Uterus (tissue), 3 donors: ENCODE measurements at regions not wholly inside any gene's neighbourhood (a gene's known extent, or its start where the extent isn't known, plus 50 kb on each side); places are given as distances from the start of the nearest gene placed in this dataset.

ENCODE experiments used
- DNase-seq, 2 donors: peaks; one replicate each; pipeline ENCODE4 v3.0.0-alpha.2; 2019 to 2020
- H3K27ac ChIP-seq, 2 donors: fragments of 200-600 bp; sonication (generic); 1 replicate in 1 of 2; 2 replicates in 1 of 2; pipeline ENCODE4 v1.5.1; 2016 to 2018
- H3K27me3 ChIP-seq, 2 donors: fragments of 200-600 bp; sonication (generic); one replicate each; pipeline ENCODE4 v1.5.1; 2018 to 2019; ENCODE audit warnings: control low read depth in 1 of 2
- H3K36me3 ChIP-seq, 2 donors: fragments of 200-600 bp; sonication (generic); one replicate each; pipeline ENCODE4 v1.5.1; 2019; ENCODE audit warnings: control low read depth in 1 of 2
- H3K4me1 ChIP-seq, 2 donors: fragments of 200-600 bp; sonication (generic); one replicate each; pipeline ENCODE4 v1.5.1; 2018 to 2019; ENCODE audit warnings: control low read depth in 1 of 2
- H3K4me3 ChIP-seq, 2 donors: fragments of 200-600 bp; sonication (generic); 1 replicate in 1 of 2; 2 replicates in 1 of 2; pipeline ENCODE4 v1.5.1; 2018 to 2019; ENCODE audit warnings: mild to moderate bottlenecking in 1 of 2
- H3K9me3 ChIP-seq, 2 donors: fragments of 200-600 bp; sonication (generic); one replicate each; pipeline ENCODE4 v1.5.1; 2019; ENCODE audit warnings: control low read depth in 1 of 2
- CTCF ChIP-seq, 4 experiments: fragments of 200-600 bp in 2 of 4; fragments of 450-650 bp in 2 of 4; sonication (generic) in 2 of 4; IDR thresholded peaks; one replicate each; pipeline ENCODE4 v1.5.1; 2016 to 2019; ENCODE audit warnings: antibody characterized with exemption in 4 of 4, mild to moderate bottlenecking in 2 of 4, moderate library complexity in 1 of 4
- POLR2A ChIP-seq, 2 donors: fragments of 450-650 bp; IDR thresholded peaks; one replicate each; pipeline ENCODE4 v1.6.1; 2016; ENCODE audit warnings: antibody characterized with exemption in 2 of 2, mild to moderate bottlenecking in 1 of 2, moderate library complexity in 1 of 2
- intact Hi-C: fragments of 100-400 bp; cut with DNase I; formaldehyde crosslinking; loops from one replicate; pipeline ENCODE4 v1.15.1; 2023; ENCODE audit warnings: low total_unique reads
- donor health status: DM: yes; HTN: yes; CAD: no.

DNA sequence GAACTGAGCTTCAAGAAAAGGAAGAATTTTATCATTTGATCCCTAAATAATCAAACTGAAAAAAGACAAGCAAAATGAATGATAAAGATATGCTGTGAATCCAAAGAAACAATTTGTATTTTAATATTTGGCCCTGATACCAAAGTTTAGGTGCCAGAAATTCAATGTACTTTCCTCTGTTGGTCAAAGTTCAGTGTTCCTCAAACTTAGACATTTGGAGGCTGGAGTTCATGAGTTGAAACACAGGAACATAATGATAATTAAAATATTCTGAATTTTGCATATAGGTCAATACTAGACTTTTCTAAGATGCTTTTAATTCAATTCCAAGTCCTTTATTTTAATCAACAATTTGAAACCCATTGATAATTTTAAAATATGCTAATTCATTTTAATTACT is 1007.7 kb upstream of the ATXN7L3B start:
- Histone ChIP-seq H3K36me3 (no peaks in the 10 kb centered on the region), H3K4me1 (no peaks in the 10 kb centered on the region), H3K27ac (no peak overlapping the region), H3K27me3 (no peaks in the 10 kb centered on the region), H3K9me3 (no peaks in the 10 kb centered on the region), H3K4me3 (no peak overlapping the region)
- TF ChIP-seq CTCF (IDR thresholded peaks at IDR 0.05), result no peak
- no peak for TF ChIP-seq POLR2A (IDR thresholded peaks at IDR 0.05)
- intact Hi-C loops, result no loop called here
- DNase-seq, result no peak

- TF ChIP-seq CTCF (IDR thresholded peaks at IDR 0.05) (no peak), POLR2A (IDR thresholded peaks at IDR 0.05) (no peak)
- no peak overlapping the region for H3K4me3 ChIP-seq
- H3K27me3 ChIP-seq, result no peaks in the 10 kb centered on the region
- intact Hi-C loops, result no loop called here
- no peaks in the 10 kb centered on the region for H3K9me3 ChIP-seq
- H3K27ac ChIP-seq, result no peak overlapping the region
- H3K36me3 ChIP-seq, result no peaks in the 10 kb centered on the region
- DNase-seq, result no peak
- H3K4me1 ChIP-seq, result no peaks in the 10 kb centered on the region
Measured at GRCh38 chr12:73531752-73532151, 1005.9 kb upstream of the ATXN7L3B start.

DNA sequence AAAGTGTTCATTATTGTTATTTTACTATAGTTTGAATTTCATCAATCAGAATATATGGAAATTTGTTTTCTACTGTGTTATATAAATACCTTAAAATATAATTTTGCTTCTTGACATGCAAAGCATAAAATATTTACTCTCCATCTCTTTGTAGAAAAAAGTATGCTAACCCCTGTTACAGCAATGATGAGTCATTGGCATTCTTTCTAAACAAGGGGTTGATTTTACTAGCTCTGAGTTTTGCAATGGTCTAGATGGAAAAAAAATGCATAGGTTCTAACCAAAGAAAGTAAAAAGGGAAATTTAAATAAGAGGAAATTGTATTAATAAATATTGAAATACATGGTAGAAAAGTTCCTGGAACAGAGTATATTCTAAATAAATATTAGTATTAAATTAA is 990.2 kb upstream of the ATXN7L3B start:
- intact Hi-C loops, result no loop called here
- no peak for TF ChIP-seq POLR2A (IDR thresholded peaks at IDR 0.05)
- no peak for TF ChIP-seq CTCF (IDR thresholded peaks at IDR 0.05)
- DNase-seq, result no peak
- Histone ChIP-seq H3K4me3 (no peak overlapping the region), H3K27ac (no peak overlapping the region), H3K4me1 (no peaks in the 10 kb centered on the region), H3K36me3 (peaks cover 0 to 3% of the 10 kb centered on the region in 2 donors), H3K27me3 (no peaks in the 10 kb centered on the region), H3K9me3 (no peaks in the 10 kb centered on the region)

GRCh38 chr12:73585136-73585535 is 952.5 kb upstream of the ATXN7L3B start:
- no peaks in the 10 kb centered on the region for H3K36me3 ChIP-seq
- intact Hi-C loops, result no loop called here
- DNase-seq, result no peak
- H3K4me1 ChIP-seq, result no peaks in the 10 kb centered on the region
- H3K27ac ChIP-seq, result no peak overlapping the region
- H3K4me3 ChIP-seq, result no peak overlapping the region
- no peaks in the 10 kb centered on the region for H3K27me3 ChIP-seq
- no peaks in the 10 kb centered on the region for H3K9me3 ChIP-seq
- TF ChIP-seq POLR2A (IDR thresholded peaks at IDR 0.05) (no peak), CTCF (IDR thresholded peaks at IDR 0.05) (no peak)

DNA sequence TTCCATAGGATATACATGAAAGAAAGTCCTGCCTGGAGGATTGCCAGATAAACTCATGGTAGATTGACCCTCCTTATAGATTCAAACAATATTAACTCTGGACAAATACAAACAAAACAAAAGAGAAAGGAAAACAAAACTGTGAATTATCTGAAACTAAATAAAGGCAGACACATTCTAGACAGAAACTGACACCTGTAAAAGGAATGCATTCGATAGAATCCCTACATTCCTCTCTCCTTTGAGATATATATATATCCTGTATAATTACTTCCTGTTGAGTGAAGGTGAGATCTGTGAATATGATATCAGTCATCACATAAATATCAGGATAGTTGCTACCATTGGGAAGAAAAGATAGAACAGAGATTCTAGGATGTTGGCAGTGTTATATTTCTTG is 948.4 kb upstream of the ATXN7L3B start:
- H3K9me3 ChIP-seq, result no peaks in the 10 kb centered on the region
- no peak overlapping the region for H3K4me3 ChIP-seq
- no peaks in the 10 kb centered on the region for H3K36me3 ChIP-seq
- H3K4me1 ChIP-seq, result no peaks in the 10 kb centered on the region
- TF ChIP-seq POLR2A (IDR thresholded peaks at IDR 0.05), result no peak
- TF ChIP-seq CTCF (IDR thresholded peaks at IDR 0.05), result no peak
- H3K27ac ChIP-seq, result no peak overlapping the region
- intact Hi-C loops, result no loop called here
- H3K27me3 ChIP-seq, result no peaks in the 10 kb centered on the region
- DNase-seq, result no peak
